Esophagus muscularis mucosa (tissue), 4 donors: ENCODE measurements at regions not wholly inside any gene's neighbourhood (a gene's known extent, or its start where the extent isn't known, plus 50 kb on each side); places are given as distances from the start of the nearest gene placed in this dataset.

ENCODE experiments used
- DNase-seq: peaks from one replicate; pipeline ENCODE4 v3.0.0-alpha.2; 2017; ENCODE audit errors: extremely low spot score
- H3K27ac ChIP-seq, 4 donors: fragments of 200-600 bp; sonication (generic); replicated peaks in 1 of 4; 1 replicate in 3 of 4; 2 replicates in 1 of 4; pipeline ENCODE4 v1.5.1; 2016 to 2019; ENCODE audit warnings: mild to moderate bottlenecking in 1 of 4
- H3K27me3 ChIP-seq, 4 donors: fragments of 200-600 bp; sonication (generic); one replicate each; pipeline versions ENCODE4 v1.5.1 to v1.6.0; 2016 to 2019
- H3K36me3 ChIP-seq, 4 donors: fragments of 200-600 bp; sonication (generic); one replicate each; pipeline ENCODE4 v1.5.1; 2016 to 2019
- H3K4me1 ChIP-seq, 4 donors: fragments of 200-600 bp; sonication (generic); one replicate each; pipeline ENCODE4 v1.5.1; 2016 to 2019
- H3K4me3 ChIP-seq, 4 donors: fragments of 200-600 bp; sonication (generic); 1 replicate in 2 of 4; 2 replicates in 2 of 4; pipeline ENCODE4 v1.5.1; 2016 to 2019; ENCODE audit warnings: mild to moderate bottlenecking in 4 of 4, moderate library complexity in 1 of 4
- H3K9me3 ChIP-seq, 4 donors: fragments of 200-600 bp; sonication (generic); 1 replicate in 3 of 4; 2 replicates in 1 of 4; pipeline ENCODE4 v1.5.1; 2016 to 2019
- EP300 ChIP-seq: sonication (generic); formaldehyde crosslinking; IDR thresholded peaks from one replicate; pipeline ENCODE4 v1.6.1; 2017; ENCODE audit warnings: antibody characterized with exemption
- POLR2A ChIP-seq: fragments of 450-650 bp; IDR thresholded peaks from one replicate; pipeline ENCODE4 v1.6.1; 2017; ENCODE audit warnings: antibody characterized with exemption, moderate library complexity, mild to moderate bottlenecking, low read depth
- POLR2AphosphoS5 ChIP-seq, 2 donors: sonication (generic); formaldehyde crosslinking; IDR thresholded peaks; one replicate each; pipeline ENCODE4 v1.6.1; 2017; ENCODE audit warnings: antibody characterized with exemption in 2 of 2
- WGBS: methylation state at CpG from one replicate; pipeline ENCODE4 v1.1.5; 2018; 5-methylcytosine and 5-hydroxymethylcytosine counted together
- intact Hi-C: fragments of 100-400 bp; cut with DNase I; formaldehyde crosslinking; loops from one replicate; pipeline ENCODE4 v1.15.1; 2023
- TF ChIP-seq, protein P1 (sequence below), 3 experiments: fragments of 200-600 bp in 2 of 3; fragments of 450-650 bp in 1 of 3; sonication (generic) in 2 of 3; IDR thresholded peaks; one replicate each; pipeline ENCODE4 v1.5.1; 2017 to 2019; ENCODE audit warnings: antibody characterized with exemption in 3 of 3, mild to moderate bottlenecking in 2 of 3, moderate library complexity in 1 of 3

DNA sequence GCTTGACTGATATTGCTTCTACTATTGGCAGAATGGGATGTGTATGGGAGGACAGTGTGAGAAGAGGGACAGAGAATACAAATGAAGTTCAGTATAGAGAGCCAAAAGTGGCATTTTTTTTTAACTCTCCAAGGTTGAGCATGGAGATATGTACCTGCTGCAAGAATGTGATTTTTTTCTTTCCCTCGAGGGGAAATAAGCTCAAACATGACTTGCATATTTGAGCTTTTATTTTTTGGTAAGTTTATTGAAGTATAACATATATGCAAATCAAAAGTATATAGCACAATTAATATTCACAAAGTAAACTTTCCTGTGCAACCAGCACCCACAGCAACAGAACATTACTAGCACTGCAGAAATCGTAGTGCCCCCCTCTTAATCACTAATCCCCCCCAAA is 285.7 kb upstream of the ADRA1B start:
- 73% methylated on average over 2 of the region's 2 CpGs for WGBS

DNA sequence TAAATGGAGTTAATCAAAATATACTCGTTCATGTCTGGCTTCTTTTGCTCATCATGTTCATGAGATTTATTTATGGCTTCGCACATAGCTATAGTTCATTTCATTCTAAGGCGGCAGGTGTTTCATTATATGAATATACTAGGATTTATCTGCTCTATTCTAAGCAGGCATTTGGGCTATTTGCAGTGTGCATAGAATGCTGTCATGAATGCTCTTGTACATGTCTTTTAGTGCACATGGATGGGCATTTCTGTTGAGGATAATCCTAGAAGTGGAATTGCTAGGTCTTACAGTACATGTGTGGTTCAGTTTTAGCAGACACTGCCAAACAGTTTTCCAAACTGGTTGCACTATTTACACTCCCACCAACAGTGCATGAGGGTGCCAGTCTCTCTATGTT is 285.3 kb upstream of the ADRA1B start:
- WGBS, result 85% methylated on average over 3 of the region's 3 CpGs
- Histone ChIP-seq H3K9me3 (peaks cover 0 to 5% (median 0%) of the 10 kb centered on the region in 4 donors), H3K36me3 (no peaks in the 10 kb centered on the region), H3K27ac (no peak overlapping the region), H3K4me3 (no peak overlapping the region), H3K4me1 (no peaks in the 10 kb centered on the region), H3K27me3 (peaks cover 0 to 3% (median 0%) of the 10 kb centered on the region in 4 donors)
- intact Hi-C loops, result no loop called here
- TF ChIP-seq, protein P1, sequence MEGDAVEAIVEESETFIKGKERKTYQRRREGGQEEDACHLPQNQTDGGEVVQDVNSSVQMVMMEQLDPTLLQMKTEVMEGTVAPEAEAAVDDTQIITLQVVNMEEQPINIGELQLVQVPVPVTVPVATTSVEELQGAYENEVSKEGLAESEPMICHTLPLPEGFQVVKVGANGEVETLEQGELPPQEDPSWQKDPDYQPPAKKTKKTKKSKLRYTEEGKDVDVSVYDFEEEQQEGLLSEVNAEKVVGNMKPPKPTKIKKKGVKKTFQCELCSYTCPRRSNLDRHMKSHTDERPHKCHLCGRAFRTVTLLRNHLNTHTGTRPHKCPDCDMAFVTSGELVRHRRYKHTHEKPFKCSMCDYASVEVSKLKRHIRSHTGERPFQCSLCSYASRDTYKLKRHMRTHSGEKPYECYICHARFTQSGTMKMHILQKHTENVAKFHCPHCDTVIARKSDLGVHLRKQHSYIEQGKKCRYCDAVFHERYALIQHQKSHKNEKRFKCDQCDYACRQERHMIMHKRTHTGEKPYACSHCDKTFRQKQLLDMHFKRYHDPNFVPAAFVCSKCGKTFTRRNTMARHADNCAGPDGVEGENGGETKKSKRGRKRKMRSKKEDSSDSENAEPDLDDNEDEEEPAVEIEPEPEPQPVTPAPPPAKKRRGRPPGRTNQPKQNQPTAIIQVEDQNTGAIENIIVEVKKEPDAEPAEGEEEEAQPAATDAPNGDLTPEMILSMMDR (IDR thresholded peaks at IDR 0.05), result no peak
- TF ChIP-seq POLR2A, result no peak
- no peak for TF ChIP-seq POLR2AphosphoS5 (IDR thresholded peaks at IDR 0.05)
- no peak for TF ChIP-seq EP300
- DNase-seq, result peak; percentile 68

More for the DNA sequence above, 285.7 kb upstream of the ADRA1B start:
- no peak for DNase-seq
- no peak overlapping the region for H3K27ac ChIP-seq
- H3K27me3 ChIP-seq, result peaks cover 0 to 3% (median 0%) of the 10 kb centered on the region in 4 donors
- H3K4me3 ChIP-seq, result no peak overlapping the region
- no peaks in the 10 kb centered on the region for H3K4me1 ChIP-seq
- no peaks in the 10 kb centered on the region for H3K36me3 ChIP-seq
- peaks cover 0 to 5% (median 0%) of the 10 kb centered on the region in 4 donors for H3K9me3 ChIP-seq
- TF ChIP-seq POLR2AphosphoS5 (IDR thresholded peaks at IDR 0.05) (no peak), POLR2A (no peak), EP300 (no peak)
- TF ChIP-seq, protein P1 (IDR thresholded peaks at IDR 0.05), result no peak
- intact Hi-C loops, result no loop called here

DNA sequence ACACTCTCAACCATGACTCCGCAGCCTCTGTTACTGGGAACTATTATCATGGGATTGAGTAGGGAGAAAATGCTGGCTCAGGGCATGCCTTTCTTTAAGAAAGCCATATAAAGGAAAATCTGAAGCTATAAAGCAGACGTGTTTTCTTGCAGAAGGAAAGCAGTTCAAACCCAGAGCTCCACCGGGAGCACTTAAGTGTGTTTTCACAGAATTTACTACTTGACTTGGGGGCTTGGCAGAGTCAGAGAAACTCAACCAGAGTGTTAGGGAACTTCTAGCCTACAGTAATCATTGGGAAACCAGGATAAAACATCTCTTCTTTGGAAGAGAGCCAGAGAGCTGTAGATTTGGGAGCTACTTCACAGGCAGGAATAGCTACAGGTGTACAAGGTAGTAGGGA is 283.4 kb upstream of the ADRA1B start:
- 61% methylated on average over 3 of the region's 3 CpGs for WGBS

DNA sequence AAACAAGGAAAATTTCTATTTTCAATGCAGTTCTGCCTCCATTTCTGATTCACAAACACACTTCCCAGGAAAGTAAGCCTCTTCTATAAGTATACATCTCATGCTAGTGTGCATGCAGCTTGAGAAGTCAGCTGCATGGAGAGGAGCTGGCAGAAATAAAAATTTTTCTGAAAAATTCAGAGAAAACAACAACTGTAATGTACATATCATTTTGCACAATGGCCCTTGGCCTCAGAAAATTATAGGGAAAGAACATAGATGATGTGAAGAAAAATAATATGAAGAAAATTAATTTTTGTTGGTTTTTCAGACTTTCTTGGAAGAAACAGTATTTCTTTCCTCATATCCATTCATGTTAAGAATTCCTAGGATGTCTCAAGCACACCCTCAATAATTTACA is 277.8 kb upstream of the ADRA1B start:
- H3K4me3 ChIP-seq, result no peak overlapping the region
- H3K27ac ChIP-seq, result no peak overlapping the region
- no peaks in the 10 kb centered on the region for H3K36me3 ChIP-seq
- DNase-seq, result no peak
- peaks cover 0 to 2% (median 0%) of the 10 kb centered on the region in 4 donors for H3K27me3 ChIP-seq
- TF ChIP-seq, protein P1 (IDR thresholded peaks at IDR 0.05), result no peak
- no peak for TF ChIP-seq EP300
- TF ChIP-seq POLR2A, result no peak
- no peak for TF ChIP-seq POLR2AphosphoS5 (IDR thresholded peaks at IDR 0.05)
- H3K4me1 ChIP-seq, result peaks cover 0 to 2% (median 0%) of the 10 kb centered on the region in 4 donors
- H3K9me3 ChIP-seq, result no peaks in the 10 kb centered on the region
- intact Hi-C loops, result no loop called here

More for the DNA sequence above, 283.4 kb upstream of the ADRA1B start:
- no peak overlapping the region for H3K27ac ChIP-seq
- H3K27me3 ChIP-seq, result peaks cover 0 to 3% (median 0%) of the 10 kb centered on the region in 4 donors
- no peaks in the 10 kb centered on the region for H3K36me3 ChIP-seq
- no peaks in the 10 kb centered on the region for H3K9me3 ChIP-seq
- H3K4me1 ChIP-seq, result no peaks in the 10 kb centered on the region
- no peak for TF ChIP-seq POLR2A
- TF ChIP-seq, protein P1 (IDR thresholded peaks at IDR 0.05), result no peak
- no peak for TF ChIP-seq POLR2AphosphoS5 (IDR thresholded peaks at IDR 0.05)
- no peak for TF ChIP-seq EP300
- intact Hi-C loops, result no loop called here
- no peak overlapping the region for H3K4me3 ChIP-seq
- peak; percentile 45 for DNase-seq

DNA sequence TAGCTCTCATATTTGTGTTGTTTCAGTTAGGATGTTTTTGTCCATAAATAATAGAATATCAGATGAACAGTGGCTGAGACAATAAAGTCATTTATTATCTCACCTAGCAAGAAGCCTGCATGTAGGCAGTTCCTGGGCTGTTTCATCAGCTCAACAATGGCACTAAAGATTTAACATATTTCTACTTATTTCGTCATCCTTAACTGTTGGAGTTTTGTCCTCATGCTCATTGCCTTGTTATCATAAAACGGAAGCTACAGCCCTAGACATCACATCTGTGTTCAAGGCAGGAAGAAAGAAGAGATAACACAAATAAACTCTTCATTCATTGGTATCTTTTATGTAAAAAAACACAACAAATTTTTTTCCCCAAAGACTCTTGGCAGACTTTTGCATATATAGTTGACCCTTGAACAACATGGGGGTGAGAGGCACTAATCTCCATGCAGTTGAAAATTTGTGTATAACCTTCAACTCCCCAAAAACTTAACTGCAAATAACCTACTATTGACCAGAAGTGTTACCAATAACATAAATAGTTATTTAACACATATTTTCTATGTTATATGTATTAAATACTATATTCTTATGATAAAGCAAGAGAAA is 277.2 kb upstream of the ADRA1B start:
- TF ChIP-seq POLR2A (no peak), EP300 (no peak), POLR2AphosphoS5 (IDR thresholded peaks at IDR 0.05) (no peak)
- TF ChIP-seq, protein P1 (IDR thresholded peaks at IDR 0.05), result no peak
- H3K27me3 ChIP-seq, result no peaks in the 10 kb centered on the region
- H3K36me3 ChIP-seq, result no peaks in the 10 kb centered on the region
- no peaks in the 10 kb centered on the region for H3K9me3 ChIP-seq
- intact Hi-C loops, result no loop called here
- H3K4me1 ChIP-seq, result peaks cover 0 to 4% (median 0%) of the 10 kb centered on the region in 4 donors
- H3K27ac ChIP-seq, result no peak overlapping the region
- 83% methylated on average over 2 of the region's 2 CpGs for WGBS
- no peak overlapping the region for H3K4me3 ChIP-seq
- no peak for DNase-seq
